ENCODE measurements at regions not wholly inside any gene's neighbourhood (a gene's known extent, or its start where the extent isn't known, plus 50 kb on each side); places are given as distances from the start of the nearest gene placed in this dataset.
"Not testable (repeated sequence)": the region's sequence is repeated elsewhere in the genome, so short reads cannot be mapped to it uniquely, and the experiment has no call there.

DNA sequence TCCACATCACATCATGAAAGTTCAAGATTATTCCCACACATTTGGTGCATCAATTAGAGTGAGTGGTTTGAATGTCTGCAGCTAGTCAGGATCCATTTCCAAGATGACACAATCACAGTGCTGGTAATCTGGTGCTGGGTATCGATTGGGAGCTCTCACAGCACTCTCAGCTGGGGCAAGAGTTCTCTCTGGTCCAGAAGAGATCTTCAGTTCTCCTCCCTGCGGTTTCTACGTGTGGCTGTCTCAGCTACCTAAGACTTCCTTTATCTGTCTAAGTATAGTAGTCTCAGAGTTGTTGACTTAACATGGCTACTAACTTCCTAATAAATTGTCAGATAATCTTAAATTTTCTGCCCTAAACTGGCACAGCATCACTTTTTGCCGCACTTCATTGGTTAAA lies 358.0 kb upstream of the BRINP3 start (continued):
- TF ChIP-seq MYBL2 (IDR thresholded peaks at IDR 0.05; ENCODE audit: low read depth) (no peak), MYBL2 (CRISPR knock-in tag; IDR thresholded peaks at IDR 0.05; ENCODE audit: borderline replicate concordance) (no peak), ZNF780A (CRISPR knock-in tag; IDR thresholded peaks at IDR 0.05) (no peak), KLF13 (tag; IDR thresholded peaks at IDR 0.05; ENCODE audit: borderline replicate concordance, low read depth) (no peak), CREBBP (IDR thresholded peaks at IDR 0.05; ENCODE audit: low read depth, low read length) (no peak), GATAD2B (IDR thresholded peaks at IDR 0.05; ENCODE audit: borderline replicate concordance) (no peak)
- TF ChIP-seq, protein P1, sequence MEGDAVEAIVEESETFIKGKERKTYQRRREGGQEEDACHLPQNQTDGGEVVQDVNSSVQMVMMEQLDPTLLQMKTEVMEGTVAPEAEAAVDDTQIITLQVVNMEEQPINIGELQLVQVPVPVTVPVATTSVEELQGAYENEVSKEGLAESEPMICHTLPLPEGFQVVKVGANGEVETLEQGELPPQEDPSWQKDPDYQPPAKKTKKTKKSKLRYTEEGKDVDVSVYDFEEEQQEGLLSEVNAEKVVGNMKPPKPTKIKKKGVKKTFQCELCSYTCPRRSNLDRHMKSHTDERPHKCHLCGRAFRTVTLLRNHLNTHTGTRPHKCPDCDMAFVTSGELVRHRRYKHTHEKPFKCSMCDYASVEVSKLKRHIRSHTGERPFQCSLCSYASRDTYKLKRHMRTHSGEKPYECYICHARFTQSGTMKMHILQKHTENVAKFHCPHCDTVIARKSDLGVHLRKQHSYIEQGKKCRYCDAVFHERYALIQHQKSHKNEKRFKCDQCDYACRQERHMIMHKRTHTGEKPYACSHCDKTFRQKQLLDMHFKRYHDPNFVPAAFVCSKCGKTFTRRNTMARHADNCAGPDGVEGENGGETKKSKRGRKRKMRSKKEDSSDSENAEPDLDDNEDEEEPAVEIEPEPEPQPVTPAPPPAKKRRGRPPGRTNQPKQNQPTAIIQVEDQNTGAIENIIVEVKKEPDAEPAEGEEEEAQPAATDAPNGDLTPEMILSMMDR (IDR thresholded peaks at IDR 0.05 in 2 of 3, conservative IDR thresholded peaks at IDR 0.05 in 1 of 3; ENCODE audit: insufficient read depth in 2 of 3, low read depth in 1 of 3, low read length in 3 of 3), result no peak
- TF ChIP-seq, protein P2, sequence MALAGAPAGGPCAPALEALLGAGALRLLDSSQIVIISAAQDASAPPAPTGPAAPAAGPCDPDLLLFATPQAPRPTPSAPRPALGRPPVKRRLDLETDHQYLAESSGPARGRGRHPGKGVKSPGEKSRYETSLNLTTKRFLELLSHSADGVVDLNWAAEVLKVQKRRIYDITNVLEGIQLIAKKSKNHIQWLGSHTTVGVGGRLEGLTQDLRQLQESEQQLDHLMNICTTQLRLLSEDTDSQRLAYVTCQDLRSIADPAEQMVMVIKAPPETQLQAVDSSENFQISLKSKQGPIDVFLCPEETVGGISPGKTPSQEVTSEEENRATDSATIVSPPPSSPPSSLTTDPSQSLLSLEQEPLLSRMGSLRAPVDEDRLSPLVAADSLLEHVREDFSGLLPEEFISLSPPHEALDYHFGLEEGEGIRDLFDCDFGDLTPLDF (CRISPR knock-in tag; IDR thresholded peaks at IDR 0.05), result no peak

DNA sequence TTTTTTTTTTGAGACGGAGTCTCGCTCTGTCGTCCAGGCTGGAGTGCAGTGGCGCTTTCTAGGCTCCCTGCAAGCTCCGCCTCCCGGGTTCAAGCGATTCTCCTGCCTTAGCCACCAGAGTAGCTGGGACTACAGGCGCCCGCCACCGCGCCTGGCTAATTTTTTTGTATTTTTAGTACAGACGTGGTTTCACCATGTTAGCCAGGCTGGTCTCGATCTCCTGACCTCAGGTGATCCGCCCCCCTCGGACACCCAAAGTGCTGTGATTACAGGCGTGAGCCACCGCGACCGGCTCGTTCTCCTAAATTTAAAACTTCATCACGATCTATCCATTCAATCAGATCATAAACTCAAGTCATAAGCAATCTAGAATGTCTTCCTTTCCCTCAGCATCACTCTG lies 359.5 kb upstream of the BRINP3 start:
- H3K4me3 ChIP-seq; H3K4me2 ChIP-seq (ENCODE audit: insufficient read depth, low read length); H4K20me1 ChIP-seq (replicated peaks; ENCODE audit: control insufficient read depth, insufficient read depth, low read length); H3K9me1 ChIP-seq (ENCODE audit: control insufficient read depth, insufficient read depth, low read length); H3K79me2 ChIP-seq (ENCODE audit: control insufficient read depth, insufficient read depth, low read length); ATAC-seq; H2AFZ ChIP-seq (ENCODE audit: low read depth, low read length); intact Hi-C loops (cut with micrococcal nuclease); H3K9ac ChIP-seq (ENCODE audit: insufficient read depth in 1 of 2, low read depth in 2 of 2, low read length in 2 of 2); CTCF ChIA-PET (ENCODE audit: low intra/inter-chr PET ratio); H3K4me1 ChIP-seq (replicated peaks in 1 of 2; ENCODE audit: control insufficient read depth in 2 of 2, insufficient read depth in 2 of 2, low read length in 2 of 2); H3K36me3 ChIP-seq (ENCODE audit: control insufficient read depth, insufficient read depth, low read length); H3K9me3 ChIP-seq (replicated peaks; ENCODE audit: control insufficient read depth, insufficient read depth, low read depth, low read length); FAIRE-seq; in situ Hi-C loops (cut with MboI); BruUV-seq (replicated peaks); H3K27me3 ChIP-seq (ENCODE audit: control insufficient read depth in 2 of 2, insufficient read depth in 2 of 2, low read length in 2 of 2); DNase-seq (ENCODE audit: extremely low read depth in 1 of 4, low spot score in 3 of 4): not testable (repeated sequence)
- POLR2A ChIA-PET, result interaction anchor here (1.0 kb wide), 1 partner anchor 10 kb away, joined by 4 read pairs; no protein-coding TSS in a partner anchor
- peak; percentile 15; the same call in 1 of the 2 replicates for TF ChIP-seq PHF8 (IDR thresholded peaks at IDR 0.05; ENCODE audit: borderline replicate concordance, low read length)
- H3K27ac ChIP-seq (ENCODE audit: extremely low read depth, low read depth, low read length), result peak overlapping the region; percentile 33; the same call in 1 of the 3 replicates
- WGBS (ENCODE audit: insufficient coverage, low coverage, missing lambda C conversion rate), result 0% methylated on average over 14 of the region's 21 CpGs
